AG09309 (cell line): ENCODE measurements at regions not wholly inside any gene's neighbourhood (a gene's known extent, or its start where the extent isn't known, plus 50 kb on each side); places are given as distances from the start of the nearest gene placed in this dataset.

Source experiments
- DNase-seq: peaks from one replicate; pipeline ENCODE4 v3.0.0-alpha.2; 2010; ENCODE audit warnings: low read depth
- H3K4me3 ChIP-seq: 2 replicates; pipeline ENCODE4 v1.5.1; 2011; ENCODE audit warnings: mild to moderate bottlenecking, low read depth, low read length, moderate library complexity; ENCODE audit not compliant: control insufficient read depth
- TF ChIP-seq, protein P1 (sequence below): IDR thresholded peaks from 2 replicates; pipeline ENCODE4 v1.5.1; 2011; ENCODE audit warnings: mild to moderate bottlenecking, low read depth, low read length, inconsistent platforms; ENCODE audit not compliant: insufficient read depth, control insufficient read depth; ENCODE audit errors: missing control alignments

DNA sequence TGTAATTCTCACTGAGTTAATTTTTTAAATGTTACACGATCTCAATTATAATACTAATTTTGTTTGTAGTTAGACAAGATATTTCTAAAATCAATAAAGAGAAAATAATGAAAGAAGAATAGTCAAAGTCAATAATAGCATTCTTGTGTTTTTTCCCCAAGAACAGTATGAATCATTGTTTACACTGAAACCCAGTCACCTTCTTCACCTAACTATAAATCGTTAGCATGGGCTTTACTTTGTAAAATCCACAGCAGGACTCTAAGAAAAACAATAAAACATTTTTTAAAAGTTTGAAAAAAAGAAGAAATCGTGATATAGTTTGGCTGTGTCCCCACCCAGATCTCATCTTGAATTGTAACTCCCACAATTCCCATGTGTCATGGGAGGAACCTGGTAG, 234.6 kb upstream of the LYPLAL1 start:
- TF ChIP-seq, protein P1, sequence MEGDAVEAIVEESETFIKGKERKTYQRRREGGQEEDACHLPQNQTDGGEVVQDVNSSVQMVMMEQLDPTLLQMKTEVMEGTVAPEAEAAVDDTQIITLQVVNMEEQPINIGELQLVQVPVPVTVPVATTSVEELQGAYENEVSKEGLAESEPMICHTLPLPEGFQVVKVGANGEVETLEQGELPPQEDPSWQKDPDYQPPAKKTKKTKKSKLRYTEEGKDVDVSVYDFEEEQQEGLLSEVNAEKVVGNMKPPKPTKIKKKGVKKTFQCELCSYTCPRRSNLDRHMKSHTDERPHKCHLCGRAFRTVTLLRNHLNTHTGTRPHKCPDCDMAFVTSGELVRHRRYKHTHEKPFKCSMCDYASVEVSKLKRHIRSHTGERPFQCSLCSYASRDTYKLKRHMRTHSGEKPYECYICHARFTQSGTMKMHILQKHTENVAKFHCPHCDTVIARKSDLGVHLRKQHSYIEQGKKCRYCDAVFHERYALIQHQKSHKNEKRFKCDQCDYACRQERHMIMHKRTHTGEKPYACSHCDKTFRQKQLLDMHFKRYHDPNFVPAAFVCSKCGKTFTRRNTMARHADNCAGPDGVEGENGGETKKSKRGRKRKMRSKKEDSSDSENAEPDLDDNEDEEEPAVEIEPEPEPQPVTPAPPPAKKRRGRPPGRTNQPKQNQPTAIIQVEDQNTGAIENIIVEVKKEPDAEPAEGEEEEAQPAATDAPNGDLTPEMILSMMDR: no peak
- no peak for DNase-seq
- no peak overlapping the region for H3K4me3 ChIP-seq

- no peak overlapping the region for H3K4me3 ChIP-seq
- DNase-seq: no peak
- TF ChIP-seq, protein P1: no peak
These were observed 231.2 kb upstream of the LYPLAL1 start for GRCh38 chr1:218942431-218942830.

DNA sequence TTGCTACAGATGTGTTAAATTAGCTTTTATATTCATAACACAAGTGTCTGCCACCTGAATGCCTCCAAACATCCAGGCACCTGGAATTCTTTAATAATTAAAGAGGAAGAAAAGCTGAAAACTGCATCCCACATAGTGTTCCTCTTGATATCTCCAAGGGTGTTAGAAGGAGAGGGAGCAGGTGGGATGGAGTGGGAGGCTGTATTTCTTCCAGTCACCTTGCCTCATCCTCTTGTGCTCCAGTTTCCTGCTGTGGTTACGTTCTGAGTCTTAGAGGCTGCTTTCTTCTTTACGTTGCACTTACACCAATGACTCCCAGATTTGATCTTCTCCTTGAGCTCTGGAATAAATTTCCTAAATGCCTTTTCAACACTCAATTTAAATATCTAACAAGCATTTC, 230.3 kb upstream of the LYPLAL1 start:
- no peak overlapping the region for H3K4me3 ChIP-seq
- TF ChIP-seq, protein P1: no peak
- DNase-seq: no peak

- TF ChIP-seq, protein P1: no peak
These were observed 228.6 kb upstream of the LYPLAL1 start for GRCh38 chr1:218945050-218945449.

DNA sequence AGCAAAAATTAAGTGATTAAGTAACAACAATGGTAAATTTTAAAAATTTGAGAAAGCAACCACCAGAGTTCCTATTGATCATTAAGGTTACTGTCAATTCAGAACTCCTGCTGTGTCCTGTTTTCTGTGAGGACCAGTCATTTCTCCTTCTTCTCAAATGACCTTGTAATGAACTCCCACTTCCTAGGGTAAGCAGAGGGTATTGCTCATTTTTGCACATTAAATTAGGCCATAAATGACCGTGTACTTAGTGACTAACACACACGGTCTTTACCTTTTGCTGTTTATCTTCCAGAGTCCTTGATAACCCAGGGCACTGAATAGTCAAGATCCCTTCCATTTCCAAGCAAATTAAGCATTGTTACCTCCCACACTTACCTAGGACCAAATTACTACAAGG, 227.5 kb upstream of the LYPLAL1 start:
- no peak for DNase-seq

More at GRCh38 chr1:218945050-218945449, 228.6 kb upstream of the LYPLAL1 start:
- no peak for DNase-seq
- no peak overlapping the region for H3K4me3 ChIP-seq

GRCh38 chr1:218948446-218948845, 225.2 kb upstream of the LYPLAL1 start:
- DNase-seq: no peak
- H3K4me3 ChIP-seq: no peak overlapping the region
- TF ChIP-seq, protein P1: no peak

More for the DNA sequence above, 227.5 kb upstream of the LYPLAL1 start:
- TF ChIP-seq, protein P1: no peak
- no peak overlapping the region for H3K4me3 ChIP-seq

GRCh38 chr1:218953386-218953785, 220.3 kb upstream of the LYPLAL1 start:
- DNase-seq: no peak
- TF ChIP-seq, protein P1: no peak
- no peak overlapping the region for H3K4me3 ChIP-seq
